ENCODE measurements at regions not wholly inside any gene's neighbourhood (a gene's known extent, or its start where the extent isn't known, plus 50 kb on each side); places are given as distances from the start of the nearest gene placed in this dataset.

DNA sequence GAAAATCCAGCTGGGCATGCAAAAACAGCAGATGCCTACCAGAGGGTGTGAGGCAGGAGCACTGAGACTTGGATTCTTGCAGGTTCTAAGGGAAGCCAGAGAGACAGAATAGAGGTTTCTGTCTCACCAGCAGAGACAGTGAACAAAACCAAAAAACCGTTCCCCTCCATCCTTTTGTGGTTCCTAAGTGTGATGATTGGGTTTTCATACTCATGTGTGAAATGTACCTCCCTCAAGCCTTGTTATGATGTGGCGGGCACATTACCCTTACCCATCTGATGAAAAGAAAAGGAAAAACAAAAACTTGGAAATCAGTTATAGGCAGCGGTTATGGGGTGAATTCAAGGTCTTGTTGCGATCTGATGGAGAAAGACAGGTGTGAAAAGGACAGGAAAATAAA, 172.6 kb upstream of the CDH13 start:
- TF ChIP-seq POLR2A (IDR thresholded peaks at IDR 0.05) = no peak
- TF ChIP-seq, protein P1, sequence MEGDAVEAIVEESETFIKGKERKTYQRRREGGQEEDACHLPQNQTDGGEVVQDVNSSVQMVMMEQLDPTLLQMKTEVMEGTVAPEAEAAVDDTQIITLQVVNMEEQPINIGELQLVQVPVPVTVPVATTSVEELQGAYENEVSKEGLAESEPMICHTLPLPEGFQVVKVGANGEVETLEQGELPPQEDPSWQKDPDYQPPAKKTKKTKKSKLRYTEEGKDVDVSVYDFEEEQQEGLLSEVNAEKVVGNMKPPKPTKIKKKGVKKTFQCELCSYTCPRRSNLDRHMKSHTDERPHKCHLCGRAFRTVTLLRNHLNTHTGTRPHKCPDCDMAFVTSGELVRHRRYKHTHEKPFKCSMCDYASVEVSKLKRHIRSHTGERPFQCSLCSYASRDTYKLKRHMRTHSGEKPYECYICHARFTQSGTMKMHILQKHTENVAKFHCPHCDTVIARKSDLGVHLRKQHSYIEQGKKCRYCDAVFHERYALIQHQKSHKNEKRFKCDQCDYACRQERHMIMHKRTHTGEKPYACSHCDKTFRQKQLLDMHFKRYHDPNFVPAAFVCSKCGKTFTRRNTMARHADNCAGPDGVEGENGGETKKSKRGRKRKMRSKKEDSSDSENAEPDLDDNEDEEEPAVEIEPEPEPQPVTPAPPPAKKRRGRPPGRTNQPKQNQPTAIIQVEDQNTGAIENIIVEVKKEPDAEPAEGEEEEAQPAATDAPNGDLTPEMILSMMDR (IDR thresholded peaks at IDR 0.05) = no peak

All from prostate gland (tissue), 2 donors.